WERI-Rb-1 (cell line): ENCODE measurements at regions not wholly inside any gene's neighbourhood (a gene's known extent, or its start where the extent isn't known, plus 50 kb on each side); places are given as distances from the start of the nearest gene placed in this dataset.

Source experiments
- DNase-seq: peaks from one replicate; pipeline ENCODE4 v3.0.0-alpha.2; 2020
- H3K27ac ChIP-seq: fragments of 250-450 bp; sonication (Bioruptor Pico); 2 replicates; pipeline ENCODE4 v1.5.1; 2020; ENCODE audit warnings: mild to moderate bottlenecking, moderate library complexity
- H3K27me3 ChIP-seq: fragments of 250-450 bp; sonication (Bioruptor Pico); 2 replicates; pipeline ENCODE4 v1.5.1; 2021; ENCODE audit warnings: mild to moderate bottlenecking, low read depth, moderate library complexity; ENCODE audit not compliant: insufficient read depth, severe bottlenecking
- H3K36me3 ChIP-seq: fragments of 250-450 bp; sonication (Bioruptor Pico); 2 replicates; pipeline ENCODE4 v1.5.1; 2020; ENCODE audit warnings: mild to moderate bottlenecking, moderate library complexity
- H3K4me3 ChIP-seq: 2 replicates; pipeline ENCODE4 v1.5.1; 2011; ENCODE audit warnings: low read depth, mild to moderate bottlenecking, control low read depth, low read length
- H3K9me3 ChIP-seq: fragments of 250-450 bp; sonication (Bioruptor Pico); 2 replicates; pipeline ENCODE4 v1.5.1; 2021; ENCODE audit warnings: mild to moderate bottlenecking, moderate library complexity; ENCODE audit not compliant: severe bottlenecking
- CTCF ChIP-seq: IDR thresholded peaks from 2 replicates; pipeline ENCODE4 v1.5.1; 2011; ENCODE audit warnings: low read depth, mild to moderate bottlenecking, control low read depth, inconsistent platforms, low read length

- Histone ChIP-seq H3K27ac (no peak overlapping the region), H3K36me3 (no peaks in the 10 kb centered on the region), H3K27me3 (peaks cover 64% of the 10 kb centered on the region), H3K9me3 (no peaks in the 10 kb centered on the region), H3K4me3 (no peak overlapping the region)
- no peak for TF ChIP-seq CTCF
- DNase-seq = no peak
Observed at GRCh38 chr5:35440409-35440808, 177.3 kb upstream of the SPEF2 start.

GRCh38 chr5:35438786-35439185 is 178.9 kb upstream of the SPEF2 start:
- DNase-seq = no peak
- H3K4me3 ChIP-seq = no peak overlapping the region
- no peaks in the 10 kb centered on the region for H3K9me3 ChIP-seq
- peaks cover 79% of the 10 kb centered on the region for H3K27me3 ChIP-seq
- TF ChIP-seq CTCF = no peak
- H3K27ac ChIP-seq = no peak overlapping the region
- H3K36me3 ChIP-seq = no peaks in the 10 kb centered on the region

- H3K27ac ChIP-seq = no peak overlapping the region
- no peaks in the 10 kb centered on the region for H3K36me3 ChIP-seq
Observed at GRCh38 chr5:35438288-35438687, 179.4 kb upstream of the SPEF2 start.

GRCh38 chr5:35436400-35437057 is 181.1 kb upstream of the SPEF2 start:
- Histone ChIP-seq H3K36me3 (no peaks in the 10 kb centered on the region), H3K27me3 (peaks cover 90% of the 10 kb centered on the region), H3K27ac (no peak overlapping the region), H3K4me3 (no peak overlapping the region), H3K9me3 (no peaks in the 10 kb centered on the region)
- no peak for DNase-seq
- peak; percentile 53 for TF ChIP-seq CTCF

More at GRCh38 chr5:35438288-35438687, 179.4 kb upstream of the SPEF2 start:
- Histone ChIP-seq H3K4me3 (no peak overlapping the region), H3K27me3 (peaks cover 79% of the 10 kb centered on the region), H3K9me3 (no peaks in the 10 kb centered on the region)
- no peak for DNase-seq
- TF ChIP-seq CTCF = no peak

- peaks cover 81% of the 10 kb centered on the region for H3K27me3 ChIP-seq
- H3K4me3 ChIP-seq = no peak overlapping the region
- DNase-seq = no peak
- H3K9me3 ChIP-seq = no peaks in the 10 kb centered on the region
- no peak overlapping the region for H3K27ac ChIP-seq
- no peaks in the 10 kb centered on the region for H3K36me3 ChIP-seq
- no peak for TF ChIP-seq CTCF
Observed at GRCh38 chr5:35430381-35431162, 187.1 kb upstream of the SPEF2 start.
